Liver (tissue), 8 donors: ENCODE measurements at regions not wholly inside any gene's neighbourhood (a gene's known extent, or its start where the extent isn't known, plus 50 kb on each side); places are given as distances from the start of the nearest gene placed in this dataset.

ENCODE experiments used
- DNase-seq: peaks from one replicate; pipeline ENCODE4 v3.0.0-alpha.2; 2017; ENCODE audit warnings: low spot score
- H3K27ac ChIP-seq, 2 donors: one replicate each; pipeline ENCODE4 v1.7.0; 2013; ENCODE audit warnings: inconsistent platforms in 2 of 2, low read length in 2 of 2, control low read depth in 1 of 2, low read depth in 1 of 2, mild to moderate bottlenecking in 1 of 2
- H3K27me3 ChIP-seq, 4 donors: one replicate each; pipeline versions ENCODE4 v1.6.1 to v1.7.0; 2013; ENCODE audit warnings: low read length in 3 of 4, inconsistent platforms in 1 of 4, mild to moderate bottlenecking in 1 of 4, moderate library complexity in 1 of 4; ENCODE audit not compliant: control insufficient read depth in 4 of 4, insufficient read depth in 4 of 4
- H3K36me3 ChIP-seq, 4 donors: one replicate each; pipeline versions ENCODE4 v1.6.1 to v1.7.0; 2013; ENCODE audit warnings: low read length in 3 of 4, mild to moderate bottlenecking in 3 of 4, low read depth in 1 of 4, moderate library complexity in 1 of 4; ENCODE audit not compliant: control insufficient read depth in 4 of 4, insufficient read depth in 3 of 4
- H3K4me1 ChIP-seq, 4 donors: one replicate each; pipeline versions ENCODE4 v1.6.1 to v1.7.0; 2013; ENCODE audit warnings: low read length in 3 of 4, mild to moderate bottlenecking in 3 of 4, moderate library complexity in 1 of 4; ENCODE audit not compliant: control insufficient read depth in 4 of 4, insufficient read depth in 4 of 4
- H3K4me3 ChIP-seq, 3 donors: one replicate each; pipeline versions ENCODE4 v1.6.1 to v1.7.0; 2013; ENCODE audit warnings: low read length in 3 of 3, control low read depth in 1 of 3, low read depth in 1 of 3, mild to moderate bottlenecking in 1 of 3
- H3K9ac ChIP-seq, 2 donors: one replicate each; pipeline ENCODE4 v1.7.0; 2013; ENCODE audit warnings: low read length in 2 of 2, mild to moderate bottlenecking in 2 of 2, moderate library complexity in 2 of 2, control low read depth in 1 of 2, low read depth in 1 of 2
- H3K9me3 ChIP-seq, 4 donors: one replicate each; pipeline versions ENCODE4 v1.6.1 to v1.7.0; 2013; ENCODE audit warnings: low read length in 3 of 4; ENCODE audit not compliant: control insufficient read depth in 4 of 4
- CTCF ChIP-seq: fragments of 150-350 bp; IDR thresholded peaks from 2 replicates; pipeline ENCODE4 v1.5.1; 2017; ENCODE audit warnings: improper control_type of control experiment, low read depth, low read length; ENCODE audit not compliant: missing input control
- EGR1 ChIP-seq, 2 donors: IDR thresholded peaks; 2 replicates each; pipeline ENCODE4 v1.6.1; 2016 to 2018; ENCODE audit warnings: antibody characterized with exemption in 2 of 2, low read depth in 2 of 2
- FOXA2 ChIP-seq: IDR thresholded peaks from 2 replicates; pipeline ENCODE4 v1.6.1; 2016; ENCODE audit warnings: antibody characterized with exemption
- GABPA ChIP-seq, 2 donors: IDR thresholded peaks in 1 of 2; conservative IDR thresholded peaks in 1 of 2; 2 replicates each; pipeline ENCODE4 v1.6.1; 2016; ENCODE audit warnings: antibody characterized with exemption in 2 of 2, mild to moderate bottlenecking in 1 of 2, moderate library complexity in 1 of 2
- HNF4G ChIP-seq: IDR thresholded peaks from 2 replicates; pipeline ENCODE4 v1.6.1; 2016; ENCODE audit warnings: antibody characterized with exemption
- JUND ChIP-seq, 2 donors: IDR thresholded peaks; 2 replicates each; pipeline ENCODE4 v1.6.1; 2016; ENCODE audit warnings: antibody characterized with exemption in 2 of 2
- MAX ChIP-seq: IDR thresholded peaks from 2 replicates; pipeline ENCODE4 v1.6.1; 2016; ENCODE audit warnings: antibody characterized with exemption
- REST ChIP-seq: IDR thresholded peaks from 2 replicates; pipeline ENCODE4 v1.6.1; 2016; ENCODE audit warnings: antibody characterized with exemption, mild to moderate bottlenecking
- SP1 ChIP-seq: IDR thresholded peaks from 2 replicates; pipeline ENCODE4 v1.6.1; 2018; ENCODE audit warnings: antibody characterized with exemption, mild to moderate bottlenecking
- TAF1 ChIP-seq: conservative IDR thresholded peaks from 2 replicates; pipeline ENCODE4 v1.6.1; 2016; ENCODE audit warnings: antibody characterized with exemption, mild to moderate bottlenecking
- WGBS: extraction: QIAGEN DNeasy Blood & Tissue Kit; methylation state at CpG from one replicate; pipeline ENCODE4 v1.1.7; 2013; 5-methylcytosine and 5-hydroxymethylcytosine counted together
- TF ChIP-seq, protein P1 (sequence below): IDR thresholded peaks from 2 replicates; pipeline ENCODE4 v1.6.1; 2016; ENCODE audit warnings: antibody characterized with exemption
- donor health status: healthy.
- donor health status: healthy.
- donor health status: healthy.
- donor health status: healthy.
- donor health status: healthy.

DNA sequence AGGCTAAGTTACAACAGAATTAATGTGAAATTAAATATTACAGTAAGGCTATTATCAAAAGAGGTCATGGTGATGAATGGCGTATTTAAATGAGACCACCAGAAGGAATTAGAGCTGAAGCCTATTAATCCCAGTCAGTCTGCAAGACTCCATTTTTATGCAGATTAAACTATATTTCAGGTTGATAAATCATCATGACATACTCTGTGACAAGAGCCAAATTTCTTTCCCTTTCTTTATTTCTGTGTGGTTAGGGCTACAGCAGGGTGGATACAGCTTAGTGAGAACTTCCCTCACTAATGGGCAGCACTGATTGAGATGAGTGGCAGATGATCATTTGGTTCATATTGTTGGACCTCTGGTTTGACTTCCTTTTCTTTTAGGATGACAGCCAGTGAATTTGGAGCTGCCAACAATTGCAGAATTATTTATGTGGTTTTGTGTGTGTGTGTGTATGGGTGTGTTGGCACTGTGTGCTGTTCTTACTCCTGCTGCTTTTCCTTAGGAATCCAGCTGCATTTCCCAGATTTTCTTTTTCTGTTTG lies 481.3 kb downstream of the PIK3C3 start:
- Histone ChIP-seq H3K9ac (no peak overlapping the region), H3K27ac (no peak overlapping the region), H3K36me3 (no peaks in the 10 kb centered on the region), H3K4me3 (no peak overlapping the region), H3K27me3 (no peaks in the 10 kb centered on the region), H3K9me3 (no peaks in the 10 kb centered on the region), H3K4me1 (no peaks in the 10 kb centered on the region)
- no peak for DNase-seq
- TF ChIP-seq FOXA2 (no peak), SP1 (no peak), REST (no peak), JUND (IDR thresholded peaks at IDR 0.05) (no peak), MAX (no peak), GABPA (IDR thresholded peaks at IDR 0.05 in 1 of 2, conservative IDR thresholded peaks at IDR 0.05 in 1 of 2) (no peak), TAF1 (no peak), CTCF (no peak)
- TF ChIP-seq, protein P1, sequence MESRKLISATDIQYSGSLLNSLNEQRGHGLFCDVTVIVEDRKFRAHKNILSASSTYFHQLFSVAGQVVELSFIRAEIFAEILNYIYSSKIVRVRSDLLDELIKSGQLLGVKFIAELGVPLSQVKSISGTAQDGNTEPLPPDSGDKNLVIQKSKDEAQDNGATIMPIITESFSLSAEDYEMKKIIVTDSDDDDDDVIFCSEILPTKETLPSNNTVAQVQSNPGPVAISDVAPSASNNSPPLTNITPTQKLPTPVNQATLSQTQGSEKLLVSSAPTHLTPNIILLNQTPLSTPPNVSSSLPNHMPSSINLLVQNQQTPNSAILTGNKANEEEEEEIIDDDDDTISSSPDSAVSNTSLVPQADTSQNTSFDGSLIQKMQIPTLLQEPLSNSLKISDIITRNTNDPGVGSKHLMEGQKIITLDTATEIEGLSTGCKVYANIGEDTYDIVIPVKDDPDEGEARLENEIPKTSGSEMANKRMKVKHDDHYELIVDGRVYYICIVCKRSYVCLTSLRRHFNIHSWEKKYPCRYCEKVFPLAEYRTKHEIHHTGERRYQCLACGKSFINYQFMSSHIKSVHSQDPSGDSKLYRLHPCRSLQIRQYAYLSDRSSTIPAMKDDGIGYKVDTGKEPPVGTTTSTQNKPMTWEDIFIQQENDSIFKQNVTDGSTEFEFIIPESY, result no peak
- WGBS, result 87% methylated on average over 1 of the region's 1 CpG

GRCh38 chr18:42437001-42437400 lies 482.0 kb downstream of the PIK3C3 start:
- DNase-seq, result no peak
- no peaks in the 10 kb centered on the region for H3K9me3 ChIP-seq
- H3K9ac ChIP-seq, result no peak overlapping the region
- no peaks in the 10 kb centered on the region for H3K36me3 ChIP-seq
- no peaks in the 10 kb centered on the region for H3K27me3 ChIP-seq
- no peaks in the 10 kb centered on the region for H3K4me1 ChIP-seq
- H3K27ac ChIP-seq, result no peak overlapping the region
- 88% methylated on average over 5 of the region's 5 CpGs for WGBS
- H3K4me3 ChIP-seq, result no peak overlapping the region
- no peak for TF ChIP-seq GABPA (IDR thresholded peaks at IDR 0.05 in 1 of 2, conservative IDR thresholded peaks at IDR 0.05 in 1 of 2)
- TF ChIP-seq TAF1, result no peak
- TF ChIP-seq EGR1 (IDR thresholded peaks at IDR 0.05; ENCODE audit: low read depth in 2 of 2), result no peak
- no peak for TF ChIP-seq CTCF
- TF ChIP-seq, protein P1, result no peak
- no peak for TF ChIP-seq HNF4G
- TF ChIP-seq FOXA2, result no peak
